CD4-positive, alpha-beta T cell (primary cell): ENCODE measurements at regions not wholly inside any gene's neighbourhood (a gene's known extent, or its start where the extent isn't known, plus 50 kb on each side); places are given as distances from the start of the nearest gene placed in this dataset.

Experiments
- ATAC-seq: fragments of 200-7000 bp; cut with Tn5 transposase; one replicate; pipeline ENCODE4 v1.10.0; 2022; ENCODE audit warnings: mild to moderate bottlenecking; ENCODE audit not compliant: poor library complexity
- CTCF ChIA-PET: fragments of 350-600 bp; sonication (Branson Sonifier 250); formaldehyde crosslinking; loops from one replicate; lab custom pipeline; 2021; ENCODE audit warnings: antibody characterized with exemption, inconsistent platforms; lab: Charles Lee
- POLR2A ChIA-PET: fragments of 350-600 bp; sonication (Branson Sonifier 250); formaldehyde crosslinking; loops from one replicate; lab custom pipeline; 2021; ENCODE audit warnings: antibody characterized with exemption, inconsistent platforms; lab: Charles Lee
- DNase-seq, 14 experiments: peaks; one replicate each; pipeline ENCODE4 v3.0.0-alpha.2; 2013 to 2020; ENCODE audit warnings: mixed read lengths in 2 of 14
- H3K27ac ChIP-seq, 2 donors: one replicate each; pipeline versions ENCODE4 v1.5.1 to v1.7.0; 2013; ENCODE audit warnings: low read length in 2 of 2, low read depth in 1 of 2, mild to moderate bottlenecking in 1 of 2
- H3K27me3 ChIP-seq, 2 experiments: 1 replicate in 1 of 2; 2 replicates in 1 of 2; pipeline versions ENCODE4 v1.6.1 to v1.7.0; 2013; ENCODE audit warnings: low read length in 2 of 2, control low read depth in 1 of 2, mild to moderate bottlenecking in 1 of 2, moderate library complexity in 1 of 2; ENCODE audit not compliant: insufficient read depth in 2 of 2, control insufficient read depth in 1 of 2
- H3K36me3 ChIP-seq: one replicate; pipeline ENCODE4 v1.6.1; 2013; ENCODE audit warnings: low read length, control low read depth; ENCODE audit not compliant: insufficient read depth
- H3K4me1 ChIP-seq: one replicate; pipeline ENCODE4 v1.6.1; 2013; ENCODE audit warnings: low read length, control low read depth; ENCODE audit not compliant: insufficient read depth
- H3K4me3 ChIP-seq: one replicate; pipeline ENCODE4 v1.5.1; 2013; ENCODE audit warnings: mild to moderate bottlenecking, low read length, moderate library complexity
- H3K9me3 ChIP-seq, 2 experiments: 1 replicate in 1 of 2; 2 replicates in 1 of 2; pipeline versions ENCODE4 v1.6.1 to v1.7.0; 2013; ENCODE audit warnings: low read length in 2 of 2, mild to moderate bottlenecking in 2 of 2, control low read depth in 1 of 2, moderate library complexity in 1 of 2; ENCODE audit not compliant: control insufficient read depth in 1 of 2, insufficient read depth in 1 of 2
- H3K27ac Mint-ChIP-seq: one replicate; pipeline ENCODE4 v1.8.0; 2020; ENCODE audit warnings: mixed read lengths
- H3K27me3 Mint-ChIP-seq: one replicate; pipeline ENCODE4 v1.8.0; 2021; ENCODE audit warnings: mixed read lengths
- H3K36me3 Mint-ChIP-seq: one replicate; pipeline ENCODE4 v1.8.0; 2021; ENCODE audit warnings: low read depth, mixed read lengths
- H3K4me1 Mint-ChIP-seq: one replicate; pipeline ENCODE4 v1.8.0; 2021; ENCODE audit warnings: low read depth, mixed read lengths
- H3K4me3 Mint-ChIP-seq: one replicate; pipeline ENCODE4 v1.8.0; 2020; ENCODE audit warnings: mild to moderate bottlenecking, mixed read lengths
- H3K9me3 Mint-ChIP-seq: one replicate; pipeline ENCODE4 v1.8.0; 2020; ENCODE audit warnings: mixed read lengths
- CTCF ChIP-seq: fragments of 200-600 bp; IDR thresholded peaks from one replicate; pipeline ENCODE4 v1.8.0; 2022; ENCODE audit warnings: antibody characterized with exemption, mild to moderate bottlenecking
- intact Hi-C, 2 experiments: fragments of 100-400 bp; cut with DNase I in 1 of 2; cut with micrococcal nuclease in 1 of 2; formaldehyde crosslinking; loops; one replicate each; pipeline versions ENCODE4 v1.15.1 to v1.9.0; 2023 to 2025; cut with DNase I, micrococcal nuclease

GRCh38 chr5:168085261-168086031 is 206.0 kb upstream of the WWC1 start:
- no peaks in the 10 kb centered on the region for H3K4me1 Mint-ChIP-seq
- DNase-seq: no peak
- H3K4me1 ChIP-seq: no peaks in the 10 kb centered on the region
- CTCF ChIA-PET: no interaction called here
- no peak for ATAC-seq
- H3K9me3 Mint-ChIP-seq: peaks cover 2% of the 10 kb centered on the region
- no peak overlapping the region for H3K4me3 ChIP-seq
- no peaks in the 10 kb centered on the region for H3K9me3 ChIP-seq
- intact Hi-C loops: no loop called here
- H3K4me3 Mint-ChIP-seq: no peak overlapping the region
- no peaks in the 10 kb centered on the region for H3K36me3 Mint-ChIP-seq
- H3K36me3 ChIP-seq: no peaks in the 10 kb centered on the region
- H3K27ac Mint-ChIP-seq: no peak overlapping the region
- POLR2A ChIA-PET: no interaction called here
- TF ChIP-seq CTCF: no peak
- no peaks in the 10 kb centered on the region for H3K27me3 ChIP-seq
- no peak overlapping the region for H3K27ac ChIP-seq
- H3K27me3 Mint-ChIP-seq: peaks cover 20% of the 10 kb centered on the region

- Histone ChIP-seq H3K27me3 (no peaks in the 10 kb centered on the region), H3K27ac (no peak overlapping the region), H3K4me1 (no peaks in the 10 kb centered on the region), H3K9me3 (no peaks in the 10 kb centered on the region), H3K4me3 (no peak overlapping the region), H3K36me3 (no peaks in the 10 kb centered on the region)
- no peak overlapping the region for H3K4me3 Mint-ChIP-seq
- H3K36me3 Mint-ChIP-seq: no peaks in the 10 kb centered on the region
- H3K9me3 Mint-ChIP-seq: peaks cover 2% of the 10 kb centered on the region
- TF ChIP-seq CTCF: no peak
- H3K4me1 Mint-ChIP-seq: no peaks in the 10 kb centered on the region
- peaks cover 20% of the 10 kb centered on the region for H3K27me3 Mint-ChIP-seq
- ChIA-PET POLR2A (no interaction called here), CTCF (no interaction called here)
- intact Hi-C loops: no loop called here
- DNase-seq: no peak
- ATAC-seq: no peak
- H3K27ac Mint-ChIP-seq: no peak overlapping the region
Measured at GRCh38 chr5:168086104-168086610, 205.3 kb upstream of the WWC1 start.

- H3K27ac ChIP-seq: no peak overlapping the region
- no peaks in the 10 kb centered on the region for H3K36me3 Mint-ChIP-seq
- ChIA-PET CTCF (no interaction called here), POLR2A (no interaction called here)
- peaks cover 20% of the 10 kb centered on the region for H3K27me3 Mint-ChIP-seq
- no peak for ATAC-seq
- peaks cover 2% of the 10 kb centered on the region for H3K9me3 Mint-ChIP-seq
- no peak overlapping the region for H3K4me3 Mint-ChIP-seq
- H3K4me1 ChIP-seq: no peaks in the 10 kb centered on the region
- DNase-seq: no peak
- no peak overlapping the region for H3K4me3 ChIP-seq
- H3K27me3 ChIP-seq: no peaks in the 10 kb centered on the region
- intact Hi-C loops: no loop called here
- H3K9me3 ChIP-seq: no peaks in the 10 kb centered on the region
- no peaks in the 10 kb centered on the region for H3K36me3 ChIP-seq
- no peak overlapping the region for H3K27ac Mint-ChIP-seq
- no peaks in the 10 kb centered on the region for H3K4me1 Mint-ChIP-seq
- TF ChIP-seq CTCF: no peak
Measured at GRCh38 chr5:168086746-168087145, 204.7 kb upstream of the WWC1 start.
